ENCODE measurements at regions not wholly inside any gene's neighbourhood (a gene's known extent, or its start where the extent isn't known, plus 50 kb on each side); places are given as distances from the start of the nearest gene placed in this dataset.

GRCh38 chr6:66198062-66198624 is 491.1 kb upstream of the EYS start:
- TF ChIP-seq POU2F2 (IDR thresholded peaks at IDR 0.05; ENCODE audit: low read depth, low read length) (no peak), POLR2A (IDR thresholded peaks at IDR 0.05; ENCODE audit: low read depth, low read length) (no peak), POLR2AphosphoS5 (IDR thresholded peaks at IDR 0.05; ENCODE audit: low read depth, low read length) (no peak), SPI1 (IDR thresholded peaks at IDR 0.05; ENCODE audit: low read depth, low read length) (no peak), TAF1 (IDR thresholded peaks at IDR 0.05; ENCODE audit: low read depth, low read length) (no peak), PAX5 (IDR thresholded peaks at IDR 0.05; ENCODE audit: insufficient read depth, low read length, severe bottlenecking) (no peak)

Data from GM12891 (cell line).